Tibial nerve (tissue), 4 donors: ENCODE measurements at regions not wholly inside any gene's neighbourhood (a gene's known extent, or its start where the extent isn't known, plus 50 kb on each side); places are given as distances from the start of the nearest gene placed in this dataset.

Source experiments
- DNase-seq, 2 donors: peaks; one replicate each; pipeline ENCODE4 v3.0.0-alpha.2; 2019; ENCODE audit warnings: low spot score in 2 of 2
- H3K27ac ChIP-seq, 4 donors: fragments of 200-600 bp; sonication (generic) in 3 of 4; one replicate each; pipeline ENCODE4 v1.5.1; 2017 to 2019; ENCODE audit warnings: mild to moderate bottlenecking in 1 of 4
- H3K27me3 ChIP-seq, 2 donors: fragments of 200-600 bp; sonication (generic) in 1 of 2; one replicate each; pipeline versions ENCODE4 v1.5.1 to v1.6.0; 2017 to 2019
- H3K36me3 ChIP-seq, 3 donors: fragments of 200-600 bp; sonication (generic); one replicate each; pipeline ENCODE4 v1.5.1; 2018 to 2019
- H3K4me1 ChIP-seq, 4 donors: fragments of 200-600 bp; sonication (generic) in 3 of 4; one replicate each; pipeline ENCODE4 v1.5.1; 2017 to 2019
- H3K4me3 ChIP-seq, 4 donors: fragments of 200-600 bp; sonication (generic) in 3 of 4; one replicate each; pipeline ENCODE4 v1.5.1; 2017 to 2019; ENCODE audit warnings: mild to moderate bottlenecking in 1 of 4, moderate library complexity in 1 of 4
- H3K9me3 ChIP-seq, 4 donors: fragments of 200-600 bp; sonication (generic) in 3 of 4; one replicate each; pipeline ENCODE4 v1.5.1; 2017 to 2019
- EP300 ChIP-seq, 2 donors: sonication (generic); formaldehyde crosslinking; IDR thresholded peaks; one replicate each; pipeline ENCODE4 v1.6.1; 2017; ENCODE audit warnings: antibody characterized with exemption in 2 of 2, mild to moderate bottlenecking in 1 of 2
- POLR2A ChIP-seq, 2 donors: fragments of 450-650 bp; IDR thresholded peaks; one replicate each; pipeline ENCODE4 v1.6.1; 2017; ENCODE audit warnings: antibody characterized with exemption in 2 of 2, mild to moderate bottlenecking in 2 of 2, moderate library complexity in 2 of 2
- WGBS, 2 donors: methylation state at CpG; one replicate each; pipeline ENCODE4 v1.1.5; 2018; 5-methylcytosine and 5-hydroxymethylcytosine counted together
- TF ChIP-seq, protein P1 (sequence below), 5 experiments: fragments of 200-600 bp in 3 of 5; fragments of 450-650 bp in 2 of 5; sonication (generic) in 3 of 5; IDR thresholded peaks; one replicate each; pipeline ENCODE4 v1.5.1; 2016 to 2019; ENCODE audit warnings: antibody characterized with exemption in 5 of 5, mild to moderate bottlenecking in 3 of 5, moderate library complexity in 2 of 5

DNA sequence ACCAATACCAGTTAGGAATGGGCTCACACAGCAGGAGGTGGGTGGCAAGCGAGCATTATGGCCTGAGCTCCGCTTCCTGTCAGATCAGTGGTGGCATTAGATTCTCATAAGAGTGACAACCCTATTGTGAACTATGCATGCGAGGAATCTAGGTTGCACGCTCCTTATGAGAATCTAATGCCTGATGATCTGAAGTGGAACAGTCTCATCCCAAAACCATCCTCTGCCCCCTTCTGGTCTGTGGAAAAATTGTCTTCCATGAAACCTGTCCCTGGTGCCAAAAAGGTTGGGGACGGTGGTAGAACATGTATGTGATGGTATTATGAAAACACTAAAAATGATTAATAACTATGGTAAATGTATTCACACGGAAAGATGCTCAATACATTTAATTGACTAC lies 99.7 kb upstream of the HIVEP1 start:
- WGBS, 2 donors: 95 to 96% methylated on average over 6 of the region's 6 CpGs
- peaks cover 0 to 5% (median 0%) of the 10 kb centered on the region in 4 donors for H3K9me3 ChIP-seq
- DNase-seq: no peak
- H3K36me3 ChIP-seq: no peaks in the 10 kb centered on the region
- no peak for TF ChIP-seq EP300 (IDR thresholded peaks at IDR 0.05)
- TF ChIP-seq, protein P1, sequence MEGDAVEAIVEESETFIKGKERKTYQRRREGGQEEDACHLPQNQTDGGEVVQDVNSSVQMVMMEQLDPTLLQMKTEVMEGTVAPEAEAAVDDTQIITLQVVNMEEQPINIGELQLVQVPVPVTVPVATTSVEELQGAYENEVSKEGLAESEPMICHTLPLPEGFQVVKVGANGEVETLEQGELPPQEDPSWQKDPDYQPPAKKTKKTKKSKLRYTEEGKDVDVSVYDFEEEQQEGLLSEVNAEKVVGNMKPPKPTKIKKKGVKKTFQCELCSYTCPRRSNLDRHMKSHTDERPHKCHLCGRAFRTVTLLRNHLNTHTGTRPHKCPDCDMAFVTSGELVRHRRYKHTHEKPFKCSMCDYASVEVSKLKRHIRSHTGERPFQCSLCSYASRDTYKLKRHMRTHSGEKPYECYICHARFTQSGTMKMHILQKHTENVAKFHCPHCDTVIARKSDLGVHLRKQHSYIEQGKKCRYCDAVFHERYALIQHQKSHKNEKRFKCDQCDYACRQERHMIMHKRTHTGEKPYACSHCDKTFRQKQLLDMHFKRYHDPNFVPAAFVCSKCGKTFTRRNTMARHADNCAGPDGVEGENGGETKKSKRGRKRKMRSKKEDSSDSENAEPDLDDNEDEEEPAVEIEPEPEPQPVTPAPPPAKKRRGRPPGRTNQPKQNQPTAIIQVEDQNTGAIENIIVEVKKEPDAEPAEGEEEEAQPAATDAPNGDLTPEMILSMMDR (IDR thresholded peaks at IDR 0.05): no peak
- no peak for TF ChIP-seq POLR2A (IDR thresholded peaks at IDR 0.05)
- H3K27ac ChIP-seq: no peak overlapping the region
- no peaks in the 10 kb centered on the region for H3K27me3 ChIP-seq
- no peak overlapping the region for H3K4me3 ChIP-seq
- H3K4me1 ChIP-seq: no peaks in the 10 kb centered on the region

DNA sequence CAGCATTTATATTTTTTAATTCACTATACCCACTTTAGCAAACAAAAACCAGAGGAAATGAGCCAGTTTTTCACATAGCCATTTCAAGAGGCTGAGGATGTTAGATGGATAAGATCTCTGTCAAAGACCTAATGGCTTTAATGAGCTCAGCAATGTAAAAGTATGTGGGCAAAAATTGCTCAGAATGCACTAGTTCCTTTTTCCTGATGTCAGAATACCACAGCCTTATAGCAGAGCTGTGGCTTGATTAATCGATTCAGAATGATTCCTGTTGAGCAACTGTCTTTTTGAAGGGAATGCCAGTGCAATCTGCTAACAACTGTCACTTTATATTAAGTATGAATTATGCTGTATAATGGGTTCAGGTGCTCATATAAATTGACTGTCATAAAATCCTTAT lies 100.6 kb upstream of the HIVEP1 start:
- TF ChIP-seq POLR2A (IDR thresholded peaks at IDR 0.05) (no peak), EP300 (IDR thresholded peaks at IDR 0.05) (no peak)
- TF ChIP-seq, protein P1 (IDR thresholded peaks at IDR 0.05): no peak
- DNase-seq: no peak

DNA sequence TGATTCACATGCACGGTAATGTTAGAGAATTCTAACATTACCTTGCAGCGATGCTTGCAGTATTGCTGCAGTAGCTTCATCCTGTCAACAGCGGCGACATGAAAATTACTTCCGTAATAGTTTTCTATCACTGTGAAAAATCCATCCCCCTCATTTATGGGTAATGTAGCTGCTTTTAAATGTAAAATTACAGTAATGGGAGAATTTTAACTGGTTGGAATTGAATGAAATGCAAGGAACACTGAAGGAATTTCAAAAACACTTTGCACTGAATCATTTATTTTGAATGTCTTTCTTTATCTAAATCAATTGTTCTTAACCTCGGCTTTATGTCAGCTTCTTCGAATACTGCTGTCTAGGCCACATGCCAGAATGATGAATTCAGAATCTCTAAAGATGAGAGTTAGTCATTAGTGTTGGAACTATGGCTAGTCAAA lies 102.4 kb upstream of the HIVEP1 start:
- DNase-seq: no peak
- TF ChIP-seq POLR2A (IDR thresholded peaks at IDR 0.05): no peak
- TF ChIP-seq EP300 (IDR thresholded peaks at IDR 0.05): no peak
- TF ChIP-seq, protein P1 (IDR thresholded peaks at IDR 0.05): no peak
- Histone ChIP-seq H3K27ac (no peak overlapping the region), H3K4me3 (no peak overlapping the region), H3K27me3 (no peaks in the 10 kb centered on the region), H3K36me3 (no peaks in the 10 kb centered on the region), H3K4me1 (no peaks in the 10 kb centered on the region), H3K9me3 (peaks cover 0 to 5% (median 0%) of the 10 kb centered on the region in 4 donors)
- WGBS, 2 donors: 71 to 75% methylated on average over 7 of the region's 7 CpGs

More for the DNA sequence above, 100.6 kb upstream of the HIVEP1 start:
- H3K9me3 ChIP-seq: peaks cover 0 to 5% (median 0%) of the 10 kb centered on the region in 4 donors
- H3K4me3 ChIP-seq: no peak overlapping the region
- no peak overlapping the region for H3K27ac ChIP-seq
- 90 to 95% methylated on average over 1 of the region's 1 CpG for WGBS, 2 donors
- H3K4me1 ChIP-seq: no peaks in the 10 kb centered on the region
- H3K36me3 ChIP-seq: no peaks in the 10 kb centered on the region
- no peaks in the 10 kb centered on the region for H3K27me3 ChIP-seq

DNA sequence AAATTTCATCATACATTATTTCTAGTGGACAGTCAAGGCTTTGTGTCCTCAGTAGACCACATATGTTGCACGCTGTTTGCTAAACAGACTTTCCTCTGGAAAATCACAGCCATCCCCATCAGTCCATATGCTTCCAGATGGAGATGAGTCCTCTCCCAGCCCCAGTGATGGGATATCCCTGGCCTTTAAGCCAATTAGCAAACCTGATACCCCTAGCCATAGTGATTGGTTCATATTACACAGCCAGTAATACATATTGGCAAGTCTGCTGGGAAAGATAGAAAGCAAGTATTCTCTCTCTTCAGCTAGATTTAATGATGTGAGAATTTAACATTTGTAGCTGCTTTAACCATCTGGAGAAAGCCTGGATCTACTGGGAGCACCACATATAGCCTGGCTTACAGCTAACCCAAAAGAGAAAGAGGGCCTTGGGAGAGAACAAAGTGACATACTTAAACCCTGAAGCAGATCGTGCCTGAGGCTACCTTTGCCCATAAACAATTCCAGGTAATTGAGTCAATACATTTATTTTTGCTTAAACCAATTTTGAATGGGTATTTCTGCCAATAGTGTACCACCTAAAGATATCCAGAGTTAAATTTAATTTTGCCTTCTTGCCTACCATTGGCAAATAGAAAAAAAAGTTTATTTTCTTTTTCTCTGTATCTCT lies 103.5 kb upstream of the HIVEP1 start:
- no peak for DNase-seq
- no peak overlapping the region for H3K4me3 ChIP-seq
- no peak overlapping the region for H3K27ac ChIP-seq
- 57 to 68% methylated on average over 2 of the region's 2 CpGs for WGBS, 2 donors
- no peaks in the 10 kb centered on the region for H3K4me1 ChIP-seq
- H3K9me3 ChIP-seq: peaks cover 0 to 5% (median 0%) of the 10 kb centered on the region in 4 donors
- H3K36me3 ChIP-seq: no peaks in the 10 kb centered on the region
- H3K27me3 ChIP-seq: no peaks in the 10 kb centered on the region
- TF ChIP-seq EP300 (IDR thresholded peaks at IDR 0.05): no peak
- TF ChIP-seq, protein P1 (IDR thresholded peaks at IDR 0.05): no peak
- no peak for TF ChIP-seq POLR2A (IDR thresholded peaks at IDR 0.05)

DNA sequence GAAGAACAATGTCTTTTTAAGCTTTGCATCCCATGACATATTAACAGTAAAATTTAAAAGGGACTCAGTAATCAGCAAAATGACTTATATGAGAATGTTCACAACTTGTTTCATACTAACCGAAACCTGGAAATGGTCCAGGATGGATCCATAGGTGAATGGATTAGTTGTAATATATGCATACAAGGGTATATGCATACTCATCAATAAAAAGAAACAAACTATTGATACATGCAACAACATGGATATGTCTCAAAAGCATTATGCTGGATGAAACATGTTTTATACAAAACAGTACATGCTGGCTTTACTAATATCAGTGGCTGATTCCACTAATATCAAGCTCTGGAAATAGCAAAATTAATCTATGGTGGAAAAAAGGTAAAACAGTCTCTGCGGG lies 108.5 kb upstream of the HIVEP1 start:
- H3K27me3 ChIP-seq: no peaks in the 10 kb centered on the region
- no peaks in the 10 kb centered on the region for H3K36me3 ChIP-seq
- no peaks in the 10 kb centered on the region for H3K4me1 ChIP-seq
- TF ChIP-seq, protein P1 (IDR thresholded peaks at IDR 0.05): no peak
- TF ChIP-seq POLR2A (IDR thresholded peaks at IDR 0.05): no peak
- TF ChIP-seq EP300 (IDR thresholded peaks at IDR 0.05): no peak
- H3K9me3 ChIP-seq: no peaks in the 10 kb centered on the region
- WGBS, 2 donors: 93 to 96% methylated on average over 2 of the region's 2 CpGs
- H3K27ac ChIP-seq: no peak overlapping the region
- H3K4me3 ChIP-seq: no peak overlapping the region
- no peak for DNase-seq
